ENCODE measurements at regions not wholly inside any gene's neighbourhood (a gene's known extent, or its start where the extent isn't known, plus 50 kb on each side); places are given as distances from the start of the nearest gene placed in this dataset.

DNA sequence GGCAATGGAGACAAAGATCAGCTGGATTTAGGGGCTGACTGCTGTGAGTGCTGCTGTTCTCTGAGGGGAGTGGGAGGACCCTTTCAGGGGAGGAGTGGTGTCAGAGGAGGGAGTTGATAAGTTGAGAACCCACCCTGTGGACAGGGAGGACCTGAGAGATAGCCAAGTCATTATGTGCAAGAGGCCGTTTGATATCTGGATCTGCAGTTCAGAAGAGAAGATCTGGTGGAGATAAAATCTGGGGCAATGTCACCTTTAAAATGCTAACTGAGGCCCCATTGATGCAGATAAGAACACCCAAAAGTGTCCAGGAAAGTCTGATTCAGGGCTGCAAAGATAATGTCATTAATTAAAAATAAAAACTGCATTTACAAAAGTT is 256.1 kb upstream of the HES1 start:
- Histone ChIP-seq H3K79me2 (no peaks in the 10 kb centered on the region), H3K4me2 (ENCODE audit: low read length) (no peak overlapping the region), H3K27ac (no peak overlapping the region)

DNA sequence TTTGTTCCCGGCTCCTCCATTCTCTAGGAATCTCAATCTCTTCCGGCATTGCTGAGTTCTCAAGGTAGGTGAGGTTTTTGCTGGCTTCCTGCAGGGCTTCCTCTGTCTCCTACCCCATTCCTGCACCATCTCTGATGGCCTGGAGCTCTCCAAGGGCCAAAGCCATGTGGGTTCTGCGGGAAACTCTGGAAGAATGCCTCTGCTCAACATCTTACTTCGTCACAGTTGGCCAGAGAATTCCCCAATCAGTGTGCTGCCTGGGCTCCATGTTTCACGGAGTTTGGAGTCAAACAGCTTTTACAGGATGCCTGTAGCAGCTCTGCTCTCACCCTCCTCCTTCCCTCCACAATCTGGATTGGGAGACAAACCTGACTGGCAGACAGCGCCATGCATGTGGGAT is 253.9 kb upstream of the HES1 start:
- Histone ChIP-seq H3K4me2 (ENCODE audit: low read length) (no peak overlapping the region), H3K27me3 (ENCODE audit: control insufficient read depth, insufficient read depth, low read length) (no peaks in the 10 kb centered on the region)

More for the DNA sequence above, 256.1 kb upstream of the HES1 start:
- TF ChIP-seq, protein P1, sequence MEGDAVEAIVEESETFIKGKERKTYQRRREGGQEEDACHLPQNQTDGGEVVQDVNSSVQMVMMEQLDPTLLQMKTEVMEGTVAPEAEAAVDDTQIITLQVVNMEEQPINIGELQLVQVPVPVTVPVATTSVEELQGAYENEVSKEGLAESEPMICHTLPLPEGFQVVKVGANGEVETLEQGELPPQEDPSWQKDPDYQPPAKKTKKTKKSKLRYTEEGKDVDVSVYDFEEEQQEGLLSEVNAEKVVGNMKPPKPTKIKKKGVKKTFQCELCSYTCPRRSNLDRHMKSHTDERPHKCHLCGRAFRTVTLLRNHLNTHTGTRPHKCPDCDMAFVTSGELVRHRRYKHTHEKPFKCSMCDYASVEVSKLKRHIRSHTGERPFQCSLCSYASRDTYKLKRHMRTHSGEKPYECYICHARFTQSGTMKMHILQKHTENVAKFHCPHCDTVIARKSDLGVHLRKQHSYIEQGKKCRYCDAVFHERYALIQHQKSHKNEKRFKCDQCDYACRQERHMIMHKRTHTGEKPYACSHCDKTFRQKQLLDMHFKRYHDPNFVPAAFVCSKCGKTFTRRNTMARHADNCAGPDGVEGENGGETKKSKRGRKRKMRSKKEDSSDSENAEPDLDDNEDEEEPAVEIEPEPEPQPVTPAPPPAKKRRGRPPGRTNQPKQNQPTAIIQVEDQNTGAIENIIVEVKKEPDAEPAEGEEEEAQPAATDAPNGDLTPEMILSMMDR (IDR thresholded peaks at IDR 0.05), result no peak
- Histone ChIP-seq H3K27me3 (ENCODE audit: control insufficient read depth, insufficient read depth, low read length) (no peaks in the 10 kb centered on the region), H2AFZ (no peak overlapping the region), H3K9ac (no peak overlapping the region), H3K4me1 (peaks cover 7% of the 10 kb centered on the region), H3K4me3 (ENCODE audit: low read depth, low read length) (no peak overlapping the region), H3K36me3 (ENCODE audit: control insufficient read depth, insufficient read depth, low read length) (no peaks in the 10 kb centered on the region), H3K9me3 (ENCODE audit: control insufficient read depth, low read length) (no peaks in the 10 kb centered on the region)

DNA sequence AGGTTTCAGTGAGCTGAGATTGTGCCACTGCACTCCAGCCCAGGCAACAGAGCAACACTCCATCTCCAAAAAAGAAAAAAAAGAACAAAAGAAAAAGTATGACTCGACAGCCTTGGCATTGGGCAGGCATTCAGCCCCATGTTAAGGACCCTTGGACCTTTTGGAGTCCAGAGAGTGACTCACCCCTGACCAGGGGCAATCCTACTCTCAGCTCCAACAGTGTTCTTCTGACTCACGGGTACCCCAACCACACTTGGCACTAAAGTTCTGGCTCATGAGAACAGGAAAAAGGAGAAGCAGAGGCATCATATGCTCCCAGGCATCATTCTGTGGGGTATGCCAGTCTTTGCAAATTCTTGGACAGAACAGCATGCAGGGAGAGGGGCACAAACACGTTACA is 252.4 kb upstream of the HES1 start:
- TF ChIP-seq, protein P1 (IDR thresholded peaks at IDR 0.05), result no peak
- H3K9me3 ChIP-seq (ENCODE audit: control insufficient read depth, low read length), result no peaks in the 10 kb centered on the region
- no peak overlapping the region for H3K9ac ChIP-seq
- no peak overlapping the region for H3K4me3 ChIP-seq (ENCODE audit: low read depth, low read length)
- no peak overlapping the region for H3K4me2 ChIP-seq (ENCODE audit: low read length)
- peaks cover 7% of the 10 kb centered on the region for H3K4me1 ChIP-seq
- H3K27ac ChIP-seq, result no peak overlapping the region
- no peaks in the 10 kb centered on the region for H3K79me2 ChIP-seq
- no peak overlapping the region for H2AFZ ChIP-seq
- H3K36me3 ChIP-seq (ENCODE audit: control insufficient read depth, insufficient read depth, low read length), result no peaks in the 10 kb centered on the region
- no peaks in the 10 kb centered on the region for H3K27me3 ChIP-seq (ENCODE audit: control insufficient read depth, insufficient read depth, low read length)

More for the DNA sequence above, 253.9 kb upstream of the HES1 start:
- no peak overlapping the region for H3K27ac ChIP-seq
- no peak overlapping the region for H3K4me3 ChIP-seq (ENCODE audit: low read depth, low read length)
- H2AFZ ChIP-seq, result no peak overlapping the region
- TF ChIP-seq, protein P1 (IDR thresholded peaks at IDR 0.05), result no peak
- H3K9ac ChIP-seq, result no peak overlapping the region
- H3K79me2 ChIP-seq, result no peaks in the 10 kb centered on the region
- H3K36me3 ChIP-seq (ENCODE audit: control insufficient read depth, insufficient read depth, low read length), result no peaks in the 10 kb centered on the region
- H3K9me3 ChIP-seq (ENCODE audit: control insufficient read depth, low read length), result no peaks in the 10 kb centered on the region
- H3K4me1 ChIP-seq, result peaks cover 7% of the 10 kb centered on the region

DNA sequence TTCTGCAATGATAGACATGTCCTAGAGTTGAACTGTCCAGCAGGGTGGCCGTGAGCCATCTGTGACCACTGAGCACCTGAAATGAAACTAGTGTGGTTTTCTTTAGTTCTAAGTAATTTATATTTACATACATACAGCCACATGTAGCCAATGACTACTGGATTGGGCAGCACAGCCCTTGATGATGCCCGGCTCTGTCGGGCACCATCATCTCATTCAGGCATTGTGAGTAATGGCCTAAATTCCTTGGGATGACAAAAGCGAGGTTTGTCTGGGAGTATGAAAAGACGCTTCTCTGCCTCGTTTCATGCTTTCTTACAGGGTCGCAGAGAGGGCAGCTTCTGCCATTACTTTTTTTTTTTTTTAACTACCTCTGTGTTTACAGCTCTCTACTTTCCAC is 251.9 kb upstream of the HES1 start:
- Histone ChIP-seq H2AFZ (no peak overlapping the region), H3K4me1 (peaks cover 7% of the 10 kb centered on the region), H3K36me3 (ENCODE audit: control insufficient read depth, insufficient read depth, low read length) (no peaks in the 10 kb centered on the region), H3K4me3 (ENCODE audit: low read depth, low read length) (no peak overlapping the region), H3K9me3 (ENCODE audit: control insufficient read depth, low read length) (no peaks in the 10 kb centered on the region), H3K27me3 (ENCODE audit: control insufficient read depth, insufficient read depth, low read length) (no peaks in the 10 kb centered on the region), H3K9ac (no peak overlapping the region), H3K79me2 (no peaks in the 10 kb centered on the region), H3K27ac (no peak overlapping the region), H3K4me2 (ENCODE audit: low read length) (no peak overlapping the region)
- TF ChIP-seq, protein P1 (IDR thresholded peaks at IDR 0.05), result no peak

DNA sequence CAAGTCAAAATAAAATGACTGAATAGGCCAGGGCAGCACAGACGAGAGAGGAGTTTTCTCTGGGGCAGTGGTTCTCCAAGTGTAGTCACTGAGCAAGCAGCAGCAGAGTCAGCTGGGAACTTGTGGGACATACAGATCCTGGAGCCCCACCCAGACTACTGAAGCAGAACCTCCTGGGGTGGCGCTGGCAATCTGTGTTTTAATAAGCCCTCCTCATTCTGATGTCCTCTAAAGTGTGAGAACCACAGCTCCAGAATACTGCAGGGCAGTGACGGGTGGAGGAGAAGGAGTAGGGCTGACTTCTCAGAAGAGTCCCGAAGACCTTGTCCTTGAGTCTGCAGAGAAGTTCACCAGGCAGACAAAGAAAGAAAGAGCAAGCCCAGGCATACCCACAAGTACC is 251.3 kb upstream of the HES1 start:
- Histone ChIP-seq H3K4me1 (peaks cover 4% of the 10 kb centered on the region), H3K9me3 (ENCODE audit: control insufficient read depth, low read length) (no peaks in the 10 kb centered on the region), H3K4me2 (ENCODE audit: low read length) (no peak overlapping the region), H3K27ac (no peak overlapping the region), H3K79me2 (no peaks in the 10 kb centered on the region), H2AFZ (no peak overlapping the region), H3K36me3 (ENCODE audit: control insufficient read depth, insufficient read depth, low read length) (no peaks in the 10 kb centered on the region), H3K4me3 (ENCODE audit: low read depth, low read length) (no peak overlapping the region), H3K9ac (no peak overlapping the region), H3K27me3 (ENCODE audit: control insufficient read depth, insufficient read depth, low read length) (no peaks in the 10 kb centered on the region)
- TF ChIP-seq, protein P1 (IDR thresholded peaks at IDR 0.05), result no peak
